HepG2 (cell line): ENCODE measurements at regions not wholly inside any gene's neighbourhood (a gene's known extent, or its start where the extent isn't known, plus 50 kb on each side); places are given as distances from the start of the nearest gene placed in this dataset.

Experiments used
- ATAC-seq: fragments of 200-7000 bp; cut with Tn5 transposase; 3 replicates; pipeline ENCODE4 v1.9.1; 2020; ENCODE audit warnings: mild to moderate bottlenecking, moderate library complexity
- BruUV-seq: library from RNA; stranded (reverse); fragments of 400-500 nt; replicated peaks from 2 replicates; lab custom pipeline; 2021; lab: Mats Ljungman, UMichigan
- CTCF ChIA-PET: fragments of 300-600 bp; formaldehyde crosslinking; extraction: SDS; loops from one replicate; lab custom pipeline; 2021; ENCODE audit warnings: low total read pairs, inconsistent platforms, low intra/inter-chr PET ratio; lab: Yijun Ruan, JAX
- POLR2A ChIA-PET: fragments of 350-600 bp; sonication (Branson Sonifier 250); formaldehyde crosslinking; loops from one replicate; lab custom pipeline; 2020; ENCODE audit warnings: antibody characterized with exemption, inconsistent platforms; lab: Yijun Ruan, JAX
- DNase-seq: peaks from one replicate; pipeline ENCODE4 v3.0.0-alpha.2; 2015; ENCODE audit warnings: low spot score
- FAIRE-seq: peaks from 3 replicates; lab custom pipeline; 2011; peaks lifted over from hg19 to GRCh38; lab: Jason Lieb, UNC
- H2AFZ ChIP-seq: one replicate; pipeline ENCODE4 v1.6.1; 2011; ENCODE audit warnings: low read length, inconsistent platforms
- H3K27ac ChIP-seq: fragments of 300-600 bp; 3 replicates; pipeline ENCODE4 v1.8.0; 2011; ENCODE audit warnings: mixed run types, mild to moderate bottlenecking, mixed read lengths, low read length, inconsistent platforms; ENCODE audit not compliant: insufficient read depth; ENCODE audit errors: extremely low read length
- H3K27me3 ChIP-seq, 2 experiments: fragments of 200-600 bp in 1 of 2; 2 replicates in 1 of 2; 3 replicates in 1 of 2; pipeline versions ENCODE4 v1.6.0 to v1.8.0; 2011; ENCODE audit warnings: low read length in 2 of 2, mild to moderate bottlenecking in 2 of 2, moderate library complexity in 2 of 2, inconsistent platforms in 1 of 2; ENCODE audit not compliant: insufficient read depth in 2 of 2, control insufficient read depth in 1 of 2
- H3K36me3 ChIP-seq, 2 experiments: fragments of 200-600 bp in 1 of 2; replicated peaks in 1 of 2; 2 replicates in 1 of 2; 3 replicates in 1 of 2; pipeline versions ENCODE4 v1.5.1 to v1.8.0; 2011; ENCODE audit warnings: low read length in 2 of 2, inconsistent platforms in 1 of 2; ENCODE audit not compliant: insufficient read depth in 2 of 2, control insufficient read depth in 1 of 2
- H3K4me1 ChIP-seq: 2 replicates; pipeline ENCODE4 v1.5.1; 2012; ENCODE audit warnings: low read length, inconsistent platforms; ENCODE audit not compliant: insufficient read depth
- H3K4me2 ChIP-seq: 2 replicates; pipeline ENCODE4 v1.6.0; 2011; ENCODE audit warnings: low read depth, low read length, inconsistent platforms
- H3K4me3 ChIP-seq, 3 experiments: fragments of 200-600 bp in 1 of 3; sonication (generic), shearing (Covaris generic) in 1 of 3; replicated peaks in 1 of 3; 2 replicates each; pipeline ENCODE4 v1.5.1; 2011 to 2016; ENCODE audit warnings: low read length in 3 of 3, inconsistent platforms in 2 of 3, low read depth in 2 of 3, mild to moderate bottlenecking in 2 of 3, control low read depth in 1 of 3, mixed read lengths in 1 of 3; ENCODE audit not compliant: insufficient read depth in 1 of 3
- H3K79me2 ChIP-seq: one replicate; pipeline ENCODE4 v1.6.1; 2011; ENCODE audit warnings: low read length, inconsistent platforms; ENCODE audit not compliant: insufficient read depth
- H3K9ac ChIP-seq: 2 replicates; pipeline ENCODE4 v1.6.0; 2011; ENCODE audit warnings: mild to moderate bottlenecking, low read depth, low read length, inconsistent platforms; ENCODE audit not compliant: insufficient read depth
- H3K9me3 ChIP-seq: 2 replicates; pipeline ENCODE4 v1.5.1; 2012; ENCODE audit warnings: mild to moderate bottlenecking, low read length
- H4K20me1 ChIP-seq: 2 replicates; pipeline ENCODE4 v1.6.0; 2011; ENCODE audit warnings: inconsistent platforms, mild to moderate bottlenecking, low read length, moderate library complexity; ENCODE audit not compliant: insufficient read depth
- ATF7 ChIP-seq, 2 experiments: fragments of 450-650 bp in 1 of 2; sonication (generic) in 1 of 2; formaldehyde crosslinking in 1 of 2; IDR thresholded peaks; 2 replicates each; pipeline versions ENCODE4 v1.4.0 to v1.6.1; 2016 to 2020; ENCODE audit warnings: antibody characterized with exemption in 1 of 2, mild to moderate bottlenecking in 1 of 2, missing genetic modification reagents in 1 of 2
- CHD4 ChIP-seq: fragments of 200-600 bp; sonication (generic); IDR thresholded peaks from 2 replicates; pipeline ENCODE4 v1.7.0; 2017; ENCODE audit warnings: mild to moderate bottlenecking, low read length, borderline replicate concordance
- EED ChIP-seq: sonication (generic); formaldehyde crosslinking; IDR thresholded peaks from 2 replicates; pipeline ENCODE4 v1.5.0; 2020; ENCODE audit warnings: mild to moderate bottlenecking, missing genetic modification reagents
- MAX ChIP-seq: IDR thresholded peaks from 2 replicates; pipeline ENCODE4 v1.6.1; 2012; ENCODE audit warnings: inconsistent platforms
- MED13 ChIP-seq: sonication (generic); formaldehyde crosslinking; IDR thresholded peaks from 2 replicates; pipeline ENCODE4 v1.5.0; 2020; ENCODE audit warnings: missing genetic modification reagents
- RFX1 ChIP-seq: fragments of 450-650 bp; IDR thresholded peaks from 2 replicates; pipeline ENCODE4 v1.6.1; 2017
- SNRNP70 ChIP-seq: fragments of 200-400 bp; formaldehyde crosslinking; IDR thresholded peaks from 2 replicates; pipeline ENCODE4 v1.6.1; 2017; ENCODE audit warnings: mild to moderate bottlenecking, low read depth, low read length, moderate library complexity
- ZBTB2 ChIP-seq: sonication (generic); formaldehyde crosslinking; IDR thresholded peaks from 2 replicates; pipeline ENCODE4 v1.8.0; 2022; ENCODE audit warnings: low read depth, missing genetic modification reagents
- ZBTB34 ChIP-seq: sonication (generic); formaldehyde crosslinking; IDR thresholded peaks from 2 replicates; pipeline ENCODE4 v1.8.0; 2022; ENCODE audit warnings: mild to moderate bottlenecking, missing genetic modification reagents
- ZFP91 ChIP-seq: sonication (generic); formaldehyde crosslinking; IDR thresholded peaks from 2 replicates; pipeline ENCODE4 v1.9.0; 2022; ENCODE audit warnings: missing genetic modification reagents, mild to moderate bottlenecking, borderline replicate concordance
- ZNF382 ChIP-seq: sonication (generic); formaldehyde crosslinking; IDR thresholded peaks from 2 replicates; pipeline ENCODE4 v1.5.0; 2020; ENCODE audit warnings: missing genetic modification reagents, mild to moderate bottlenecking, borderline replicate concordance
- WGBS: methylation state at CpG from one replicate; pipeline ENCODE4 v1.1.6; 2017; ENCODE audit warnings: low lambda C conversion rate; 5-methylcytosine and 5-hydroxymethylcytosine counted together
- in situ Hi-C: cut with HindIII; loops from 2 replicates; pipeline ENCODE4 v1.10.0; 2017; ENCODE audit warnings: low pct_unique_long_range_greater_than_20kb; ENCODE audit not compliant: extremely low pct_ligation_motif_present
- intact Hi-C: fragments of 100-400 bp; cut with micrococcal nuclease; formaldehyde crosslinking; loops from one replicate; pipeline ENCODE4 v1.10.0; 2022; ENCODE audit not compliant: unreplicated experiment

GRCh38 chr2:58890865-58891525 is 649.9 kb upstream of the FANCL start:
- no peak overlapping the region for H3K27ac ChIP-seq
- H4K20me1 ChIP-seq, result no peaks in the 10 kb centered on the region
- in situ Hi-C loops, result no loop called here
- no peak overlapping the region for H2AFZ ChIP-seq
- H3K4me1 ChIP-seq, result peaks cover 8% of the 10 kb centered on the region; the same call in 1 of the 2 replicates
- TF ChIP-seq ZBTB34 (CRISPR knock-in tag), result no peak
- TF ChIP-seq ATF7 (IDR thresholded peaks at IDR 0.05), result peak; percentile 87
- TF ChIP-seq ATF7 (CRISPR knock-in tag; IDR thresholded peaks at IDR 0.05), result no peak
- TF ChIP-seq, all 625 proteins: peak for 1
- POLR2A ChIA-PET, result no interaction called here
- Histone ChIP-seq H3K79me2 (no peaks in the 10 kb centered on the region), H3K9ac (no peak overlapping the region), H3K36me3 (no peaks in the 10 kb centered on the region), H3K27me3 (no peaks in the 10 kb centered on the region), H3K4me2 (no peak overlapping the region), H3K4me3 (no peak overlapping the region), H3K9me3 (no peaks in the 10 kb centered on the region)
- BruUV-seq, result no TSS peak
- peak; percentile 25; the same call in 1 of the 3 replicates for ATAC-seq
- CTCF ChIA-PET, result no interaction called here
- no peak for FAIRE-seq
- DNase-seq, result no peak
- intact Hi-C loops, result no loop called here
- WGBS, result 2% methylated on average over 2 of the region's 2 CpGs

- no peaks in the 10 kb centered on the region for H3K9me3 ChIP-seq
- H3K27me3 ChIP-seq, result no peaks in the 10 kb centered on the region
- H3K79me2 ChIP-seq, result no peaks in the 10 kb centered on the region
- ATAC-seq (no peak), FAIRE-seq (no peak), DNase-seq (no peak)
- H3K4me2 ChIP-seq, result no peak overlapping the region
- in situ Hi-C loops, result no loop called here
- H3K4me1 ChIP-seq, result no peaks in the 10 kb centered on the region
- no peak for TF ChIP-seq SNRNP70
- no peak for TF ChIP-seq MAX
- no peak for TF ChIP-seq ZBTB2
- TF ChIP-seq ZFP91 (CRISPR knock-in tag), result no peak
- TF ChIP-seq CHD4, result no peak
- no peak for TF ChIP-seq ZNF382 (CRISPR knock-in tag)
- TF ChIP-seq MED13 (CRISPR knock-in tag), result no peak
- TF ChIP-seq EED (CRISPR knock-in tag), result no peak
- TF ChIP-seq RFX1, result no peak
- 25% methylated on average over 1 of the region's 1 CpG for WGBS
- intact Hi-C loops, result no loop called here
- POLR2A ChIA-PET, result no interaction called here
- H3K9ac ChIP-seq, result no peak overlapping the region
- CTCF ChIA-PET, result no interaction called here
- no peak overlapping the region for H3K27ac ChIP-seq
- no peaks in the 10 kb centered on the region for H3K36me3 ChIP-seq
- no peak overlapping the region for H2AFZ ChIP-seq
- BruUV-seq, result no TSS peak
- no peaks in the 10 kb centered on the region for H4K20me1 ChIP-seq
- no peak overlapping the region for H3K4me3 ChIP-seq
Observed at GRCh38 chr2:58886009-58886408, 644.9 kb upstream of the FANCL start.
